ENCODE measurements at regions not wholly inside any gene's neighbourhood (a gene's known extent, or its start where the extent isn't known, plus 50 kb on each side); places are given as distances from the start of the nearest gene placed in this dataset.

DNA sequence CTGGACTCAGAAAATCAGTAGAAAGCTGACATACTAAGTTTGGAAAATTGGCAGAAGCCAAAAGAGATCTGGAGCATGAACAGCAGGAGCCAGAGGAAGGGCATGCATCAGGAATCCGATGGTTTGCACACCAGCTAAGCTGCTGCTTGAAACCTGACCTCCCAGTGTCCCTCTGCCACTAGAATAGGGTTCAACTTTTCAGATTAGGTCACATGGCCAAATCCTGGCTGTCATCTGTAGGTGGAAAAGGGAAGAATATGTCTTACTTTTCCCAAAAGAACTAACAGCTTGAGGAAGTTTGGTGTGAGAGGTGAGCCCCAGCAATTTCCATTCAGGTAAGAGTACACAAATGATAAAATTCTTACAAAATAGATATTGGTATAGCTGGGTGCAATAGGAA, 732.6 kb downstream of the RERGL start:
- TF ChIP-seq, protein P1, sequence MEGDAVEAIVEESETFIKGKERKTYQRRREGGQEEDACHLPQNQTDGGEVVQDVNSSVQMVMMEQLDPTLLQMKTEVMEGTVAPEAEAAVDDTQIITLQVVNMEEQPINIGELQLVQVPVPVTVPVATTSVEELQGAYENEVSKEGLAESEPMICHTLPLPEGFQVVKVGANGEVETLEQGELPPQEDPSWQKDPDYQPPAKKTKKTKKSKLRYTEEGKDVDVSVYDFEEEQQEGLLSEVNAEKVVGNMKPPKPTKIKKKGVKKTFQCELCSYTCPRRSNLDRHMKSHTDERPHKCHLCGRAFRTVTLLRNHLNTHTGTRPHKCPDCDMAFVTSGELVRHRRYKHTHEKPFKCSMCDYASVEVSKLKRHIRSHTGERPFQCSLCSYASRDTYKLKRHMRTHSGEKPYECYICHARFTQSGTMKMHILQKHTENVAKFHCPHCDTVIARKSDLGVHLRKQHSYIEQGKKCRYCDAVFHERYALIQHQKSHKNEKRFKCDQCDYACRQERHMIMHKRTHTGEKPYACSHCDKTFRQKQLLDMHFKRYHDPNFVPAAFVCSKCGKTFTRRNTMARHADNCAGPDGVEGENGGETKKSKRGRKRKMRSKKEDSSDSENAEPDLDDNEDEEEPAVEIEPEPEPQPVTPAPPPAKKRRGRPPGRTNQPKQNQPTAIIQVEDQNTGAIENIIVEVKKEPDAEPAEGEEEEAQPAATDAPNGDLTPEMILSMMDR (IDR thresholded peaks at IDR 0.05): no peak
- TF ChIP-seq EZH2 (IDR thresholded peaks at IDR 0.05; ENCODE audit: borderline replicate concordance, insufficient read depth, low read depth, low read length, poor library complexity, severe bottlenecking): no peak

Data from B cell (primary cell).